IMR-90 (cell line): ENCODE measurements at regions not wholly inside any gene's neighbourhood (a gene's known extent, or its start where the extent isn't known, plus 50 kb on each side); places are given as distances from the start of the nearest gene placed in this dataset.

ENCODE experiments used
- ATAC-seq: fragments of 200-7000 bp; cut with Tn5 transposase; 2 replicates; pipeline ENCODE4 v1.9.1; 2020; ENCODE audit warnings: low read depth, mild to moderate bottlenecking, moderate library complexity
- BruUV-seq: library from RNA; stranded (reverse); fragments of 400-500 nt; replicated peaks from 2 replicates; lab custom pipeline; 2021; lab: Mats Ljungman, UMichigan
- CTCF ChIA-PET: fragments of 300-600 bp; formaldehyde crosslinking; extraction: SDS; loops from one replicate; lab custom pipeline; 2021; ENCODE audit warnings: antibody characterized with exemption; lab: Yijun Ruan, JAX
- POLR2A ChIA-PET: fragments of 300-600 bp; sonication (Branson Sonifier 250); formaldehyde crosslinking; loops from one replicate; lab custom pipeline; 2022; ENCODE audit warnings: antibody characterized with exemption; ENCODE audit not compliant: unreplicated experiment; lab: Charles Lee
- DNase-seq: peaks from one replicate; pipeline ENCODE4 v3.0.0; 2013
- H2AFZ ChIP-seq: replicated peaks from 2 replicates; pipeline ENCODE3; 2013; ENCODE audit warnings: low read length, mild to moderate bottlenecking; ENCODE audit not compliant: poor library complexity
- H2AK5ac ChIP-seq: 2 replicates; pipeline ENCODE4 v1.6.1; 2013; ENCODE audit warnings: low read depth, low read length, inconsistent platforms
- H2AK9ac ChIP-seq: replicated peaks from 2 replicates; pipeline ENCODE3; 2013; ENCODE audit warnings: mild to moderate bottlenecking, low read depth, low read length, moderate library complexity; ENCODE audit not compliant: poor library complexity
- H2BK120ac ChIP-seq: 2 replicates; pipeline ENCODE4 v1.6.1; 2013; ENCODE audit warnings: low read depth, low read length, inconsistent platforms
- H2BK15ac ChIP-seq: 3 replicates; pipeline ENCODE4 v1.6.1; 2013; ENCODE audit warnings: low read depth, low read length, inconsistent platforms
- H2BK20ac ChIP-seq: 2 replicates; pipeline ENCODE4 v1.6.1; 2013; ENCODE audit warnings: low read depth, mild to moderate bottlenecking, inconsistent platforms, low read length, moderate library complexity
- H2BK5ac ChIP-seq: 2 replicates; pipeline ENCODE4 v1.6.1; 2013; ENCODE audit warnings: mild to moderate bottlenecking, low read depth, low read length, inconsistent platforms; ENCODE audit not compliant: poor library complexity, severe bottlenecking
- H3K14ac ChIP-seq: replicated peaks from 2 replicates; pipeline ENCODE4 v1.6.1; 2013; ENCODE audit warnings: low read depth, low read length, inconsistent platforms
- H3K18ac ChIP-seq: 2 replicates; pipeline ENCODE4 v1.6.1; 2013; ENCODE audit warnings: low read depth, low read length, control low read depth
- H3K23ac ChIP-seq: 2 replicates; pipeline ENCODE4 v1.6.1; 2013; ENCODE audit warnings: low read depth, low read length, inconsistent platforms
- H3K27ac ChIP-seq: 2 replicates; pipeline ENCODE4 v1.5.1; 2013; ENCODE audit warnings: mild to moderate bottlenecking, control low read depth, low read length; ENCODE audit not compliant: insufficient read depth
- H3K27me3 ChIP-seq: 2 replicates; pipeline ENCODE4 v1.6.1; 2013; ENCODE audit warnings: low read length; ENCODE audit not compliant: control insufficient read depth, insufficient read depth
- H3K36me3 ChIP-seq: 2 replicates; pipeline ENCODE4 v1.6.1; 2013; ENCODE audit warnings: low read length, mixed read lengths; ENCODE audit not compliant: control insufficient read depth, insufficient read depth
- H3K4ac ChIP-seq: 2 replicates; pipeline ENCODE4 v1.6.1; 2013; ENCODE audit warnings: low read depth, low read length, inconsistent platforms
- H3K4me1 ChIP-seq: 2 replicates; pipeline ENCODE4 v1.6.1; 2013; ENCODE audit warnings: low read length, mixed read lengths; ENCODE audit not compliant: control insufficient read depth, insufficient read depth
- H3K4me2 ChIP-seq: 2 replicates; pipeline ENCODE4 v1.6.1; 2013; ENCODE audit warnings: low read depth, mild to moderate bottlenecking, control low read depth, low read length, moderate library complexity
- H3K4me3 ChIP-seq: 2 replicates; pipeline ENCODE4 v1.5.1; 2013; ENCODE audit warnings: low read depth, mild to moderate bottlenecking, control low read depth, low read length, moderate library complexity; ENCODE audit not compliant: insufficient read depth
- H3K56ac ChIP-seq: 2 replicates; pipeline ENCODE4 v1.6.1; 2013; ENCODE audit warnings: low read length, inconsistent platforms; ENCODE audit not compliant: insufficient read depth; ENCODE audit errors: extremely low read depth
- H3K79me1 ChIP-seq, 2 experiments: 2 replicates each; pipeline ENCODE4 v1.6.1; 2013; ENCODE audit warnings: low read length in 2 of 2, inconsistent platforms in 1 of 2, low read depth in 1 of 2
- H3K9ac ChIP-seq: 2 replicates; pipeline ENCODE4 v1.6.1; 2013; ENCODE audit warnings: low read depth, low read length, control low read depth
- H3K9me1 ChIP-seq: 2 replicates; pipeline ENCODE4 v1.6.1; 2013; ENCODE audit warnings: low read length, inconsistent platforms; ENCODE audit not compliant: insufficient read depth
- H3K9me3 ChIP-seq: 2 replicates; pipeline ENCODE4 v1.6.1; 2013; ENCODE audit warnings: low read length; ENCODE audit not compliant: control insufficient read depth, insufficient read depth
- H4K20me1 ChIP-seq: 2 replicates; pipeline ENCODE4 v1.6.1; 2013; ENCODE audit warnings: low read length, inconsistent platforms; ENCODE audit not compliant: insufficient read depth
- H4K5ac ChIP-seq: 2 replicates; pipeline ENCODE4 v1.6.1; 2013; ENCODE audit warnings: mild to moderate bottlenecking, low read depth, low read length, control low read depth
- H4K8ac ChIP-seq, 2 experiments: 2 replicates each; pipeline ENCODE4 v1.6.1; 2013; ENCODE audit warnings: low read depth in 2 of 2, low read length in 2 of 2, control low read depth in 1 of 2, inconsistent platforms in 1 of 2
- H4K91ac ChIP-seq: 2 replicates; pipeline ENCODE4 v1.6.1; 2013; ENCODE audit warnings: low read depth, low read length, inconsistent platforms; ENCODE audit not compliant: insufficient read depth
- CEBPB ChIP-seq: IDR thresholded peaks from 2 replicates; pipeline ENCODE4 v1.6.1; 2012; ENCODE audit warnings: low read depth, low read length, improper control_type of control experiment
- CHD1 ChIP-seq: IDR thresholded peaks from 2 replicates; pipeline ENCODE4 v1.6.1; 2012; ENCODE audit warnings: low read depth, low read length, improper control_type of control experiment
- FOS ChIP-seq: fragments of 150-350 bp; IDR thresholded peaks from 2 replicates; pipeline ENCODE4 v1.6.1; 2016; ENCODE audit warnings: low read depth, low read length
- MAFK ChIP-seq: IDR thresholded peaks from 2 replicates; pipeline ENCODE4 v1.6.1; 2012; ENCODE audit warnings: low read depth, low read length, improper control_type of control experiment
- NFE2L2 ChIP-seq: fragments of 150-350 bp; IDR thresholded peaks from 2 replicates; pipeline ENCODE4 v1.6.1; 2016; ENCODE audit warnings: low read depth, mild to moderate bottlenecking, low read length
- RFX5 ChIP-seq: IDR thresholded peaks from 2 replicates; pipeline ENCODE4 v1.8.0; 2012; ENCODE audit warnings: low read depth, mild to moderate bottlenecking, low read length, moderate library complexity
- SMC3 ChIP-seq: fragments of 150-350 bp; IDR thresholded peaks from 2 replicates; pipeline ENCODE4 v1.6.1; 2016; ENCODE audit warnings: low read depth, mild to moderate bottlenecking, antibody characterized with exemption, low read length, moderate library complexity
- WGBS, 2 experiments: methylation state at CpG; one replicate each; pipeline versions ENCODE4 v1.1.5 to v1.1.7; 2013; ENCODE audit warnings: missing lambda C conversion rate in 2 of 2; ENCODE audit not compliant: insufficient read length in 1 of 2; ENCODE audit errors: extremely low coverage in 2 of 2; 5-methylcytosine and 5-hydroxymethylcytosine counted together
- dilution Hi-C: fragments of 300-500 bp; cut with HindIII; formaldehyde crosslinking; loops from one replicate; pipeline ENCODE4 v1.14.3; 2018; ENCODE audit warnings: low sequenced_read_pairs; ENCODE audit not compliant: unreplicated experiment
- in situ Hi-C: fragments of 300-500 bp; cut with MboI; formaldehyde crosslinking; loops from 3 replicates; pipeline ENCODE4 v1.14.3; 2019; ENCODE audit warnings: low sequenced_read_pairs, inconsistent platforms, mixed read lengths
- intact Hi-C: fragments of 100-400 bp; cut with micrococcal nuclease; formaldehyde crosslinking; loops from 2 replicates; pipeline ENCODE4 v1.10.0; 2022
- TF ChIP-seq, protein P1 (sequence below): fragments of 150-350 bp; IDR thresholded peaks from 2 replicates; pipeline ENCODE4 v1.6.1; 2016; ENCODE audit warnings: low read depth, mild to moderate bottlenecking, low read length, moderate library complexity, borderline replicate concordance

DNA sequence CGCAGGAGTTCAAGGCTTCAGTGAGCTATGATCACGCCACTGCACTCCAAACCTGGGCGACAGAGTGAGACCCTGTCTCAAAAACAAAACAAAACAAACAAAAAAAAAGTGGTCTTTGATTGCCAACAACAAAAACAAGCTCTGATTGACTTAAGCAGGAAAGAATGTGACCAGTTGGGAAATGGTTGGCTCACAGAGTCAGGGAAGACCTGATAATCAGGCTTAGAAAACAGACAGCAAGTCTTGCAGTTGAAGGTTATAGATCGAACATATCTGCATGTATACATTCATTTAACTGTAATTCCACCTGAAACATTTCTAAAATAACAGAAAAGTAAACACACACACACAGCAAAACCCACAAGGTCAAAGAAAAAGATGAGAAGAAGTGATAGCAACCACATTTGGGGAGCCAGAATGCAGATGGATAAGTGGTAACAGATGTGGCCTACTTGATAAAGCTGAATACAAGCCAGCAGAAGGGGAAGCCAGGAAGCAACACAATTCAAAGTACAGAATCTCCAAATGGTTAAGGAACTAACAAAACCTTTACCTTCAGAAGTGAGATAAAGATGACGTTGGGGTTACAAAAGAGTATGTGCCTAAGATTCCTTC is 699.9 kb upstream of the ZNF385D start:
- Histone ChIP-seq H3K27me3 (no peaks in the 10 kb centered on the region), H3K4me1 (no peaks in the 10 kb centered on the region), H2BK15ac (no peak overlapping the region), H2AFZ (no peak overlapping the region), H3K4ac (no peak overlapping the region), H4K20me1 (no peaks in the 10 kb centered on the region), H4K8ac (no peak overlapping the region), H2BK120ac (no peak overlapping the region), H3K18ac (no peak overlapping the region), H3K79me1 (no peaks in the 10 kb centered on the region), H3K27ac (no peak overlapping the region), H3K9ac (no peak overlapping the region), H4K5ac (no peak overlapping the region), H3K4me3 (no peak overlapping the region), H3K14ac (no peak overlapping the region), H2BK5ac (no peak overlapping the region), H3K56ac (no peak overlapping the region), H2AK5ac (no peak overlapping the region), H3K36me3 (no peaks in the 10 kb centered on the region), H3K9me3 (no peaks in the 10 kb centered on the region; the same call in 1 of the 2 replicates), H4K91ac (no peak overlapping the region), H2BK20ac (no peak overlapping the region), H3K4me2 (no peak overlapping the region), H2AK9ac (no peak overlapping the region), H3K23ac (no peak overlapping the region), H3K9me1 (no peaks in the 10 kb centered on the region)
- no peak for ATAC-seq
- DNase-seq = no peak
- WGBS, 2 experiments = no CpG with 5 or more reads among the region's 5 CpGs
- CTCF ChIA-PET = interaction anchor here (1.0 kb wide), 1 partner anchor 10 kb away, joined by 4 read pairs; no protein-coding TSS in a partner anchor
- intact Hi-C loops (no loop called here), in situ Hi-C loops (no loop called here), dilution Hi-C loops (no loop called here)
- no TSS peak for BruUV-seq
- POLR2A ChIA-PET = no interaction called here
- TF ChIP-seq SMC3 = no peak
- no peak for TF ChIP-seq NFE2L2
- TF ChIP-seq FOS = no peak
- TF ChIP-seq CHD1 = no peak
- TF ChIP-seq RFX5 = no peak
- no peak for TF ChIP-seq MAFK
- TF ChIP-seq, protein P1, sequence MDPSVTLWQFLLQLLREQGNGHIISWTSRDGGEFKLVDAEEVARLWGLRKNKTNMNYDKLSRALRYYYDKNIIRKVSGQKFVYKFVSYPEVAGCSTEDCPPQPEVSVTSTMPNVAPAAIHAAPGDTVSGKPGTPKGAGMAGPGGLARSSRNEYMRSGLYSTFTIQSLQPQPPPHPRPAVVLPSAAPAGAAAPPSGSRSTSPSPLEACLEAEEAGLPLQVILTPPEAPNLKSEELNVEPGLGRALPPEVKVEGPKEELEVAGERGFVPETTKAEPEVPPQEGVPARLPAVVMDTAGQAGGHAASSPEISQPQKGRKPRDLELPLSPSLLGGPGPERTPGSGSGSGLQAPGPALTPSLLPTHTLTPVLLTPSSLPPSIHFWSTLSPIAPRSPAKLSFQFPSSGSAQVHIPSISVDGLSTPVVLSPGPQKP = no peak
- no peak for TF ChIP-seq CEBPB
